ENCODE measurements at regions not wholly inside any gene's neighbourhood (a gene's known extent, or its start where the extent isn't known, plus 50 kb on each side); places are given as distances from the start of the nearest gene placed in this dataset.

GRCh38 chr18:57214976-57215375, 68.1 kb downstream of the BOD1L2 start:
- no peaks in the 10 kb centered on the region for H3K9me3 ChIP-seq (ENCODE audit: low read depth)
- no peak overlapping the region for H3K4me3 ChIP-seq
- DNase-seq (ENCODE audit: low read depth in 1 of 2, low spot score in 1 of 2): no peak
- no peaks in the 10 kb centered on the region for H3K36me3 ChIP-seq
- no peaks in the 10 kb centered on the region for H3K4me1 ChIP-seq (ENCODE audit: low read depth)
- no peak for TF ChIP-seq CTCF (IDR thresholded peaks at IDR 0.05; ENCODE audit: low read depth, low read length)
- no peak overlapping the region for H3K27ac ChIP-seq
- H3K27me3 ChIP-seq: no peaks in the 10 kb centered on the region

GRCh38 chr18:57218281-57218680, 71.4 kb downstream of the BOD1L2 start:
- H3K4me1 ChIP-seq (ENCODE audit: low read depth): no peaks in the 10 kb centered on the region
- H3K36me3 ChIP-seq: no peaks in the 10 kb centered on the region
- DNase-seq (ENCODE audit: low read depth in 1 of 2, low spot score in 1 of 2): no peak
- no peaks in the 10 kb centered on the region for H3K27me3 ChIP-seq
- H3K4me3 ChIP-seq: no peak overlapping the region
- no peaks in the 10 kb centered on the region for H3K9me3 ChIP-seq (ENCODE audit: low read depth)
- TF ChIP-seq CTCF (IDR thresholded peaks at IDR 0.05; ENCODE audit: low read depth, low read length): no peak
- no peak overlapping the region for H3K27ac ChIP-seq

- no peaks in the 10 kb centered on the region for H3K27me3 ChIP-seq
- no peak for TF ChIP-seq CTCF (IDR thresholded peaks at IDR 0.05; ENCODE audit: low read depth, low read length)
- DNase-seq (ENCODE audit: low read depth in 1 of 2, low spot score in 1 of 2): no peak
- no peak overlapping the region for H3K4me3 ChIP-seq
- no peaks in the 10 kb centered on the region for H3K36me3 ChIP-seq
- H3K4me1 ChIP-seq (ENCODE audit: low read depth): no peaks in the 10 kb centered on the region
- no peak overlapping the region for H3K27ac ChIP-seq
- no peaks in the 10 kb centered on the region for H3K9me3 ChIP-seq (ENCODE audit: low read depth)
These were observed 73.1 kb downstream of the BOD1L2 start for GRCh38 chr18:57219964-57220363.

GRCh38 chr18:57220480-57220879, 73.6 kb downstream of the BOD1L2 start:
- H3K36me3 ChIP-seq: no peaks in the 10 kb centered on the region
- TF ChIP-seq CTCF (IDR thresholded peaks at IDR 0.05; ENCODE audit: low read depth, low read length): no peak
- H3K27me3 ChIP-seq: no peaks in the 10 kb centered on the region
- no peak for DNase-seq (ENCODE audit: low read depth in 1 of 2, low spot score in 1 of 2)
- no peaks in the 10 kb centered on the region for H3K9me3 ChIP-seq (ENCODE audit: low read depth)
- no peak overlapping the region for H3K27ac ChIP-seq
- no peaks in the 10 kb centered on the region for H3K4me1 ChIP-seq (ENCODE audit: low read depth)
- H3K4me3 ChIP-seq: no peak overlapping the region

- Histone ChIP-seq H3K9me3 (ENCODE audit: low read depth) (no peaks in the 10 kb centered on the region), H3K27ac (no peak overlapping the region)
These were observed 74.1 kb downstream of the BOD1L2 start for GRCh38 chr18:57220930-57221483.

More at GRCh38 chr18:57220930-57221483, 74.1 kb downstream of the BOD1L2 start:
- Histone ChIP-seq H3K27me3 (no peaks in the 10 kb centered on the region), H3K4me3 (no peak overlapping the region), H3K36me3 (no peaks in the 10 kb centered on the region), H3K4me1 (ENCODE audit: low read depth) (no peaks in the 10 kb centered on the region)
- no peak for DNase-seq (ENCODE audit: low read depth in 1 of 2, low spot score in 1 of 2)
- no peak for TF ChIP-seq CTCF (IDR thresholded peaks at IDR 0.05; ENCODE audit: low read depth, low read length)
